Mesenchymal stem cell (in vitro differentiated cells and primary cell): ENCODE measurements at regions not wholly inside any gene's neighbourhood (a gene's known extent, or its start where the extent isn't known, plus 50 kb on each side); places are given as distances from the start of the nearest gene placed in this dataset.

Experiments
- DNase-seq: peaks from one replicate; pipeline ENCODE4 v3.0.0-alpha.2; 2013
- H2AFZ ChIP-seq: one replicate; pipeline ENCODE4 v1.6.1; 2013; ENCODE audit warnings: low read depth, mild to moderate bottlenecking, control low read depth, inconsistent platforms, low read length, moderate library complexity
- H2AK5ac ChIP-seq: 2 replicates; pipeline ENCODE4 v1.6.1; 2013; ENCODE audit warnings: low read length, moderate library complexity, mild to moderate bottlenecking, inconsistent platforms; ENCODE audit not compliant: severe bottlenecking
- H2BK120ac ChIP-seq: one replicate; pipeline ENCODE4 v1.6.1; 2013; ENCODE audit warnings: low read depth, mild to moderate bottlenecking, inconsistent platforms, low read length, moderate library complexity
- H2BK12ac ChIP-seq, 2 experiments: one replicate each; pipeline ENCODE4 v1.6.1; 2013; ENCODE audit warnings: inconsistent platforms in 2 of 2, low read length in 2 of 2, mild to moderate bottlenecking in 2 of 2, moderate library complexity in 2 of 2, control low read depth in 1 of 2
- H2BK15ac ChIP-seq: one replicate; pipeline ENCODE4 v1.6.1; 2013; ENCODE audit warnings: mild to moderate bottlenecking, low read depth, inconsistent platforms; ENCODE audit not compliant: poor library complexity, severe bottlenecking
- H2BK5ac ChIP-seq: 2 replicates; pipeline ENCODE4 v1.6.1; 2013; ENCODE audit warnings: low read depth, mild to moderate bottlenecking, low read length, control low read depth, inconsistent platforms; ENCODE audit not compliant: poor library complexity, severe bottlenecking
- H3K14ac ChIP-seq, 2 experiments: one replicate each; pipeline ENCODE4 v1.6.1; 2013; ENCODE audit warnings: inconsistent platforms in 2 of 2, low read length in 2 of 2, control low read depth in 1 of 2, mild to moderate bottlenecking in 1 of 2, moderate library complexity in 1 of 2
- H3K18ac ChIP-seq, 2 experiments: one replicate each; pipeline ENCODE4 v1.6.1; 2013; ENCODE audit warnings: inconsistent platforms in 2 of 2, low read length in 2 of 2, control low read depth in 1 of 2, low read depth in 1 of 2, mild to moderate bottlenecking in 1 of 2
- H3K23ac ChIP-seq, 2 experiments: one replicate each; pipeline ENCODE4 v1.6.1; 2013; ENCODE audit warnings: inconsistent platforms in 2 of 2, low read length in 2 of 2, mild to moderate bottlenecking in 2 of 2, moderate library complexity in 2 of 2, control low read depth in 1 of 2
- H3K27ac ChIP-seq: 2 replicates; pipeline ENCODE4 v1.5.1; 2013; ENCODE audit warnings: mild to moderate bottlenecking, moderate library complexity, low read length, control low read depth, inconsistent platforms; ENCODE audit not compliant: poor library complexity, severe bottlenecking
- H3K27me3 ChIP-seq, 2 experiments: 2 replicates each; pipeline versions ENCODE4 v1.6.1 to v1.7.0; 2013; ENCODE audit warnings: low read length in 2 of 2, mild to moderate bottlenecking in 2 of 2, moderate library complexity in 2 of 2, control low read depth in 1 of 2, inconsistent platforms in 1 of 2; ENCODE audit not compliant: control insufficient read depth in 1 of 2, insufficient read depth in 1 of 2
- H3K36me3 ChIP-seq, 2 experiments: 2 replicates each; pipeline versions ENCODE4 v1.6.1 to v1.7.0; 2013; ENCODE audit warnings: low read length in 2 of 2, control low read depth in 1 of 2, inconsistent platforms in 1 of 2, low read depth in 1 of 2, mild to moderate bottlenecking in 1 of 2; ENCODE audit not compliant: insufficient read depth in 2 of 2, control insufficient read depth in 1 of 2
- H3K4ac ChIP-seq, 2 experiments: one replicate each; pipeline ENCODE4 v1.6.1; 2013; ENCODE audit warnings: inconsistent platforms in 2 of 2, low read length in 2 of 2, mild to moderate bottlenecking in 2 of 2, moderate library complexity in 2 of 2, control low read depth in 1 of 2, low read depth in 1 of 2
- H3K4me1 ChIP-seq: 2 replicates; pipeline ENCODE4 v1.6.1; 2013; ENCODE audit warnings: low read depth, low read length, control low read depth; ENCODE audit not compliant: control insufficient read depth, insufficient read depth
- H3K4me2 ChIP-seq: 2 replicates; pipeline ENCODE4 v1.6.1; 2013; ENCODE audit warnings: low read length, mild to moderate bottlenecking, inconsistent platforms; ENCODE audit not compliant: poor library complexity, severe bottlenecking
- H3K4me3 ChIP-seq, 2 experiments: 2 replicates each; pipeline versions ENCODE4 v1.5.1 to v1.7.0; 2013; ENCODE audit warnings: low read length in 2 of 2, mild to moderate bottlenecking in 2 of 2, control low read depth in 1 of 2, low read depth in 1 of 2; ENCODE audit not compliant: insufficient read depth in 1 of 2
- H3K79me1 ChIP-seq: replicated peaks from 2 replicates; pipeline ENCODE4 v1.6.1; 2013; ENCODE audit warnings: mild to moderate bottlenecking, control low read depth, low read length, inconsistent platforms; ENCODE audit not compliant: poor library complexity, severe bottlenecking
- H3K9ac ChIP-seq: 2 replicates; pipeline ENCODE4 v1.7.0; 2013; ENCODE audit warnings: mild to moderate bottlenecking, low read length, moderate library complexity
- H3K9me3 ChIP-seq: 2 replicates; pipeline ENCODE4 v1.7.0; 2013; ENCODE audit warnings: mild to moderate bottlenecking, low read length; ENCODE audit not compliant: control insufficient read depth
- H4K8ac ChIP-seq: one replicate; pipeline ENCODE4 v1.6.1; 2013; ENCODE audit warnings: inconsistent platforms, mild to moderate bottlenecking, low read length, moderate library complexity
- H4K91ac ChIP-seq: one replicate; pipeline ENCODE4 v1.6.1; 2013; ENCODE audit warnings: mild to moderate bottlenecking, low read length, inconsistent platforms
- WGBS: methylation state at CpG from one replicate; pipeline ENCODE4 v1.1.7; 2013; ENCODE audit warnings: mixed read lengths; 5-methylcytosine and 5-hydroxymethylcytosine counted together

GRCh38 chr18:51915176-51915575 lies 424.8 kb upstream of the DCC start:
- no peak overlapping the region for H2AFZ ChIP-seq
- H2BK12ac ChIP-seq: no peak overlapping the region
- H3K9me3 ChIP-seq: no peaks in the 10 kb centered on the region
- DNase-seq: no peak
- H3K4me2 ChIP-seq: no peak overlapping the region
- H3K23ac ChIP-seq: no peak overlapping the region
- H4K91ac ChIP-seq: no peak overlapping the region
- H3K36me3 ChIP-seq: no peaks in the 10 kb centered on the region
- no peak overlapping the region for H3K9ac ChIP-seq
- no peak overlapping the region for H3K27ac ChIP-seq
- WGBS: 93% methylated on average over 4 of the region's 7 CpGs
- H3K79me1 ChIP-seq: no peaks in the 10 kb centered on the region
- H4K8ac ChIP-seq: no peak overlapping the region
- H3K4ac ChIP-seq: no peak overlapping the region
- no peaks in the 10 kb centered on the region for H3K4me1 ChIP-seq
- no peak overlapping the region for H2AK5ac ChIP-seq
- no peak overlapping the region for H3K14ac ChIP-seq
- H2BK15ac ChIP-seq: no peak overlapping the region
- no peak overlapping the region for H3K18ac ChIP-seq
- no peak overlapping the region for H2BK5ac ChIP-seq
- no peak overlapping the region for H3K4me3 ChIP-seq
- H3K27me3 ChIP-seq: no peaks in the 10 kb centered on the region
- H2BK120ac ChIP-seq: no peak overlapping the region

GRCh38 chr18:51921862-51922261 lies 418.1 kb upstream of the DCC start:
- Histone ChIP-seq H3K4ac (no peak overlapping the region), H2BK5ac (no peak overlapping the region), H3K9ac (no peak overlapping the region), H3K36me3 (no peaks in the 10 kb centered on the region), H3K4me3 (no peak overlapping the region), H2BK12ac (no peak overlapping the region), H3K27me3 (no peaks in the 10 kb centered on the region), H2BK15ac (no peak overlapping the region), H4K8ac (no peak overlapping the region), H3K14ac (no peak overlapping the region), H3K4me1 (no peaks in the 10 kb centered on the region), H3K4me2 (no peak overlapping the region), H3K79me1 (no peaks in the 10 kb centered on the region), H2AK5ac (no peak overlapping the region), H3K9me3 (peaks cover 20% of the 10 kb centered on the region), H4K91ac (no peak overlapping the region), H3K27ac (no peak overlapping the region), H3K23ac (no peak overlapping the region), H2AFZ (no peak overlapping the region), H2BK120ac (no peak overlapping the region), H3K18ac (no peak overlapping the region)
- WGBS: 70% methylated on average over 3 of the region's 3 CpGs
- DNase-seq: no peak

- H3K4me1 ChIP-seq: no peaks in the 10 kb centered on the region
- H3K23ac ChIP-seq: no peak overlapping the region
- H2AK5ac ChIP-seq: no peak overlapping the region
- no peaks in the 10 kb centered on the region for H3K9me3 ChIP-seq
- H3K9ac ChIP-seq: no peak overlapping the region
- no peaks in the 10 kb centered on the region for H3K27me3 ChIP-seq
- no peak overlapping the region for H2AFZ ChIP-seq
- no peak overlapping the region for H3K14ac ChIP-seq
- DNase-seq: no peak
- no peaks in the 10 kb centered on the region for H3K79me1 ChIP-seq
- no CpG with 5 or more reads among the region's 1 CpG for WGBS
- H3K18ac ChIP-seq: no peak overlapping the region
- H3K4me2 ChIP-seq: no peak overlapping the region
- no peak overlapping the region for H3K27ac ChIP-seq
- no peak overlapping the region for H2BK5ac ChIP-seq
- H2BK120ac ChIP-seq: no peak overlapping the region
- no peak overlapping the region for H3K4me3 ChIP-seq
- no peak overlapping the region for H4K91ac ChIP-seq
- no peak overlapping the region for H2BK12ac ChIP-seq
- no peaks in the 10 kb centered on the region for H3K36me3 ChIP-seq
- no peak overlapping the region for H4K8ac ChIP-seq
- H2BK15ac ChIP-seq: no peak overlapping the region
- H3K4ac ChIP-seq: no peak overlapping the region
Observed at GRCh38 chr18:51933903-51934302, 406.1 kb upstream of the DCC start.

GRCh38 chr18:51936115-51936514 lies 403.9 kb upstream of the DCC start:
- no peaks in the 10 kb centered on the region for H3K36me3 ChIP-seq
- no peak for DNase-seq
- H3K4me3 ChIP-seq: no peak overlapping the region
- H4K8ac ChIP-seq: no peak overlapping the region
- no peaks in the 10 kb centered on the region for H3K27me3 ChIP-seq
- H3K79me1 ChIP-seq: no peaks in the 10 kb centered on the region
- no peak overlapping the region for H4K91ac ChIP-seq
- no peak overlapping the region for H2AK5ac ChIP-seq
- H2BK15ac ChIP-seq: no peak overlapping the region
- no peak overlapping the region for H3K18ac ChIP-seq
- H3K27ac ChIP-seq: no peak overlapping the region
- no peaks in the 10 kb centered on the region for H3K9me3 ChIP-seq
- H3K4ac ChIP-seq: no peak overlapping the region
- no peak overlapping the region for H3K23ac ChIP-seq
- no peak overlapping the region for H2BK5ac ChIP-seq
- no peaks in the 10 kb centered on the region for H3K4me1 ChIP-seq
- H3K4me2 ChIP-seq: no peak overlapping the region
- WGBS: 83% methylated on average over 2 of the region's 2 CpGs
- H3K14ac ChIP-seq: no peak overlapping the region
- no peak overlapping the region for H2BK120ac ChIP-seq
- no peak overlapping the region for H3K9ac ChIP-seq
- H2BK12ac ChIP-seq: no peak overlapping the region
- H2AFZ ChIP-seq: no peak overlapping the region
